ENCODE measurements at regions not wholly inside any gene's neighbourhood (a gene's known extent, or its start where the extent isn't known, plus 50 kb on each side); places are given as distances from the start of the nearest gene placed in this dataset.
A peak's percentile ranks its signal among the peaks of the same experiment; 100 is the strongest.

DNA sequence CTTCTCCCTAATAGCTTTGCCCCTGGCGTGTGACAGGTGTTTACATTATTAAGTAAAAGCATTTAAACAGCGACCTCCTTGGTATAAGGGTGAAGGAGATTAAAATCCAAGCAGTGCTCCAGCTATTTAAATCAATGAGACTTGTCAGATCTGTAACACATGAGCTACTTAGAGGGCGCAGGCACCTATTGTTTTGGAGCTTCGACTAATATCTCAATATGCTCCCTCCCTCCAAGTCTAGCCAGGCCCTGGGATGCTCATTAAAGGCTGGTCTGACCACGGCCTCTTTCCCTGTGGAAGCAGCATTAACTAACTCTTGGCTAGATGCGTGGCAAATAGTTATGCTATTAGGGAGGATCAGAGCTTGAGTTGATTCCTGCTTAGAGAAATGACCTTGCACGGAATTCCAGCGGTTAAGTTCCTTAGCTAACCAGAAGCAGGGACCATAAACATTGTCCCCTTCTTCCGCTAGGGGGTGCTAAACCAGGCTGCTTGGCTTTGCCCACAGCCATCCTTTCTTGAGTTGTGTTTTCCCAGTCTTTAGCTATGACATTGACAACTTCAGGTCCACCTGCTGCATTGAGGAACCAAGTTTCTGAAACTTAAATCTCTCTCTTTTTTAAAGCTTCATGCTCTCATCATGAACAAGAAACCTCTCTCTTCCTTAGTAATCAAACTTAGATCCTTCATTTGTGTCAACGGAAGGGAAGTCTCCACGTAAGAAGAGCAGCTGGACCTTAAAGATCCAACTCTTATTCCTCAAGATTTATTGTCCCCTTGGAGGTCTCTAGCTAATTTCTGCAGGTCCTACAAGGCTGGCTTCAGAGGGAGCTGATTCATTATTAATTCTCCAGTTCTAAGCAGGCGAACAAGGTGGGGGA is 80.7 kb upstream of the IGFBP7 start:
- ATAC-seq: peak; percentile 72
- TF ChIP-seq, protein P1, sequence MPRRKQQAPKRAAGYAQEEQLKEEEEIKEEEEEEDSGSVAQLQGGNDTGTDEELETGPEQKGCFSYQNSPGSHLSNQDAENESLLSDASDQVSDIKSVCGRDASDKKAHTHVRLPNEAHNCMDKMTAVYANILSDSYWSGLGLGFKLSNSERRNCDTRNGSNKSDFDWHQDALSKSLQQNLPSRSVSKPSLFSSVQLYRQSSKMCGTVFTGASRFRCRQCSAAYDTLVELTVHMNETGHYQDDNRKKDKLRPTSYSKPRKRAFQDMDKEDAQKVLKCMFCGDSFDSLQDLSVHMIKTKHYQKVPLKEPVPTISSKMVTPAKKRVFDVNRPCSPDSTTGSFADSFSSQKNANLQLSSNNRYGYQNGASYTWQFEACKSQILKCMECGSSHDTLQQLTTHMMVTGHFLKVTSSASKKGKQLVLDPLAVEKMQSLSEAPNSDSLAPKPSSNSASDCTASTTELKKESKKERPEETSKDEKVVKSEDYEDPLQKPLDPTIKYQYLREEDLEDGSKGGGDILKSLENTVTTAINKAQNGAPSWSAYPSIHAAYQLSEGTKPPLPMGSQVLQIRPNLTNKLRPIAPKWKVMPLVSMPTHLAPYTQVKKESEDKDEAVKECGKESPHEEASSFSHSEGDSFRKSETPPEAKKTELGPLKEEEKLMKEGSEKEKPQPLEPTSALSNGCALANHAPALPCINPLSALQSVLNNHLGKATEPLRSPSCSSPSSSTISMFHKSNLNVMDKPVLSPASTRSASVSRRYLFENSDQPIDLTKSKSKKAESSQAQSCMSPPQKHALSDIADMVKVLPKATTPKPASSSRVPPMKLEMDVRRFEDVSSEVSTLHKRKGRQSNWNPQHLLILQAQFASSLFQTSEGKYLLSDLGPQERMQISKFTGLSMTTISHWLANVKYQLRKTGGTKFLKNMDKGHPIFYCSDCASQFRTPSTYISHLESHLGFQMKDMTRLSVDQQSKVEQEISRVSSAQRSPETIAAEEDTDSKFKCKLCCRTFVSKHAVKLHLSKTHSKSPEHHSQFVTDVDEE (CRISPR knock-in tag; IDR thresholded peaks at IDR 0.05): no peak
- TF ChIP-seq, protein P2, sequence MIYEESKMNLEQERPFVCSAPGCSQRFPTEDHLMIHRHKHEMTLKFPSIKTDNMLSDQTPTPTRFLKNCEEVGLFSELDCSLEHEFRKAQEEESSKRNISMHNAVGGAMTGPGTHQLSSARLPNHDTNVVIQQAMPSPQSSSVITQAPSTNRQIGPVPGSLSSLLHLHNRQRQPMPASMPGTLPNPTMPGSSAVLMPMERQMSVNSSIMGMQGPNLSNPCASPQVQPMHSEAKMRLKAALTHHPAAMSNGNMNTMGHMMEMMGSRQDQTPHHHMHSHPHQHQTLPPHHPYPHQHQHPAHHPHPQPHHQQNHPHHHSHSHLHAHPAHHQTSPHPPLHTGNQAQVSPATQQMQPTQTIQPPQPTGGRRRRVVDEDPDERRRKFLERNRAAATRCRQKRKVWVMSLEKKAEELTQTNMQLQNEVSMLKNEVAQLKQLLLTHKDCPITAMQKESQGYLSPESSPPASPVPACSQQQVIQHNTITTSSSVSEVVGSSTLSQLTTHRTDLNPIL (CRISPR knock-in tag; IDR thresholded peaks at IDR 0.05; ENCODE audit: low read depth): no peak
- TF ChIP-seq, protein P3, sequence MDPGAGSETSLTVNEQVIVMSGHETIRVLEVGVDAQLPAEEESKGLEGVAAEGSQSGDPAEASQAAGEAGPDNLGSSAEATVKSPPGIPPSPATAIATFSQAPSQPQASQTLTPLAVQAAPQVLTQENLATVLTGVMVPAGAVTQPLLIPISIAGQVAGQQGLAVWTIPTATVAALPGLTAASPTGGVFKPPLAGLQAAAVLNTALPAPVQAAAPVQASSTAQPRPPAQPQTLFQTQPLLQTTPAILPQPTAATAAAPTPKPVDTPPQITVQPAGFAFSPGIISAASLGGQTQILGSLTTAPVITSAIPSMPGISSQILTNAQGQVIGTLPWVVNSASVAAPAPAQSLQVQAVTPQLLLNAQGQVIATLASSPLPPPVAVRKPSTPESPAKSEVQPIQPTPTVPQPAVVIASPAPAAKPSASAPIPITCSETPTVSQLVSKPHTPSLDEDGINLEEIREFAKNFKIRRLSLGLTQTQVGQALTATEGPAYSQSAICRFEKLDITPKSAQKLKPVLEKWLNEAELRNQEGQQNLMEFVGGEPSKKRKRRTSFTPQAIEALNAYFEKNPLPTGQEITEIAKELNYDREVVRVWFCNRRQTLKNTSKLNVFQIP (CRISPR knock-in tag; IDR thresholded peaks at IDR 0.05; ENCODE audit: borderline replicate concordance, low read depth): no peak
- no peak for TF ChIP-seq ZNF565 (CRISPR knock-in tag; conservative IDR thresholded peaks at IDR 0.05; ENCODE audit: low read depth)
- TF ChIP-seq CSDC2 (CRISPR knock-in tag; IDR thresholded peaks at IDR 0.05): no peak
- TF ChIP-seq TOX (CRISPR knock-in tag; IDR thresholded peaks at IDR 0.05; ENCODE audit: borderline replicate concordance): no peak
- no peak for TF ChIP-seq SNAI2 (CRISPR knock-in tag; IDR thresholded peaks at IDR 0.05)
- TF ChIP-seq, protein P4, sequence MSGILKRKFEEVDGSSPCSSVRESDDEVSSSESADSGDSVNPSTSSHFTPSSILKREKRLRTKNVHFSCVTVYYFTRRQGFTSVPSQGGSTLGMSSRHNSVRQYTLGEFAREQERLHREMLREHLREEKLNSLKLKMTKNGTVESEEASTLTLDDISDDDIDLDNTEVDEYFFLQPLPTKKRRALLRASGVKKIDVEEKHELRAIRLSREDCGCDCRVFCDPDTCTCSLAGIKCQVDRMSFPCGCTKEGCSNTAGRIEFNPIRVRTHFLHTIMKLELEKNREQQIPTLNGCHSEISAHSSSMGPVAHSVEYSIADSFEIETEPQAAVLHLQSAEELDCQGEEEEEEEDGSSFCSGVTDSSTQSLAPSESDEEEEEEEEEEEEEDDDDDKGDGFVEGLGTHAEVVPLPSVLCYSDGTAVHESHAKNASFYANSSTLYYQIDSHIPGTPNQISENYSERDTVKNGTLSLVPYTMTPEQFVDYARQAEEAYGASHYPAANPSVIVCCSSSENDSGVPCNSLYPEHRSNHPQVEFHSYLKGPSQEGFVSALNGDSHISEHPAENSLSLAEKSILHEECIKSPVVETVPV (CRISPR knock-in tag; IDR thresholded peaks at IDR 0.05): no peak
- no peak for TF ChIP-seq TCF4 (CRISPR knock-in tag; IDR thresholded peaks at IDR 0.05; ENCODE audit: borderline replicate concordance)
- no peak for TF ChIP-seq ZFP3 (CRISPR knock-in tag; IDR thresholded peaks at IDR 0.05)
- no peak for TF ChIP-seq BACH2 (CRISPR knock-in tag; IDR thresholded peaks at IDR 0.05; ENCODE audit: borderline replicate concordance)
- TF ChIP-seq ESRRG (CRISPR knock-in tag; IDR thresholded peaks at IDR 0.05): no peak
- no peak for TF ChIP-seq RARB (CRISPR knock-in tag; IDR thresholded peaks at IDR 0.05)
- no peak for TF ChIP-seq PPARA (CRISPR knock-in tag; IDR thresholded peaks at IDR 0.05; ENCODE audit: borderline replicate concordance)
- no peak for TF ChIP-seq OSR1 (CRISPR knock-in tag; IDR thresholded peaks at IDR 0.05)
- no peak for TF ChIP-seq ZNF8 (CRISPR knock-in tag; IDR thresholded peaks at IDR 0.05)
- TF ChIP-seq ZNF70 (CRISPR knock-in tag; IDR thresholded peaks at IDR 0.05): no peak

DNA sequence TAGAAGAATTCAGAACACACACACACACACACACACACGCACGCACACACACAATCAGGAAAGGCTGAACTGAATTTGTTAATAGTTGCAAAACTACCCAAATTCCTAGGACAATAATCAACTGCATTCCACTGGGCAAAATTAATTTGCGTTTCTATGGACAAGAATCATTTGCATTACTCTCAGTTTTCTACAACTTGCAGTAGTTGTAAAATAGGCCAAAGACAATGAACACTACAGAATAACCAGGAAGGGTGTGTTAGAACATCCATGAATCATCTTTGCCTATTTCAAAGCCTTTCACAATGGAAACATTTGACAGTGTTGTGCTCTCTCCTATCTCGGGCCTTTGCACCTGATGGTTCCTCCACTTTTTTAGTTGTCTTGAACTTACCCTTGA is 77.1 kb upstream of the IGFBP7 start:
- ATAC-seq: no peak
- TF ChIP-seq ZFP3 (CRISPR knock-in tag; IDR thresholded peaks at IDR 0.05): no peak
- TF ChIP-seq ARNTL (CRISPR knock-in tag; IDR thresholded peaks at IDR 0.05; ENCODE audit: borderline replicate concordance, low read depth): no peak
- no peak for TF ChIP-seq OSR1 (CRISPR knock-in tag; IDR thresholded peaks at IDR 0.05)
- TF ChIP-seq, protein P4 (CRISPR knock-in tag; IDR thresholded peaks at IDR 0.05): no peak
- TF ChIP-seq, protein P3 (CRISPR knock-in tag; IDR thresholded peaks at IDR 0.05; ENCODE audit: borderline replicate concordance, low read depth): no peak
- no peak for TF ChIP-seq TOX (CRISPR knock-in tag; IDR thresholded peaks at IDR 0.05; ENCODE audit: borderline replicate concordance)
- TF ChIP-seq, protein P1 (CRISPR knock-in tag; IDR thresholded peaks at IDR 0.05): no peak
- TF ChIP-seq SNAI2 (CRISPR knock-in tag; IDR thresholded peaks at IDR 0.05): no peak
- no peak for TF ChIP-seq ZNF565 (CRISPR knock-in tag; conservative IDR thresholded peaks at IDR 0.05; ENCODE audit: low read depth)
- TF ChIP-seq GLIS3 (CRISPR knock-in tag; IDR thresholded peaks at IDR 0.05): no peak
- TF ChIP-seq, protein P5, sequence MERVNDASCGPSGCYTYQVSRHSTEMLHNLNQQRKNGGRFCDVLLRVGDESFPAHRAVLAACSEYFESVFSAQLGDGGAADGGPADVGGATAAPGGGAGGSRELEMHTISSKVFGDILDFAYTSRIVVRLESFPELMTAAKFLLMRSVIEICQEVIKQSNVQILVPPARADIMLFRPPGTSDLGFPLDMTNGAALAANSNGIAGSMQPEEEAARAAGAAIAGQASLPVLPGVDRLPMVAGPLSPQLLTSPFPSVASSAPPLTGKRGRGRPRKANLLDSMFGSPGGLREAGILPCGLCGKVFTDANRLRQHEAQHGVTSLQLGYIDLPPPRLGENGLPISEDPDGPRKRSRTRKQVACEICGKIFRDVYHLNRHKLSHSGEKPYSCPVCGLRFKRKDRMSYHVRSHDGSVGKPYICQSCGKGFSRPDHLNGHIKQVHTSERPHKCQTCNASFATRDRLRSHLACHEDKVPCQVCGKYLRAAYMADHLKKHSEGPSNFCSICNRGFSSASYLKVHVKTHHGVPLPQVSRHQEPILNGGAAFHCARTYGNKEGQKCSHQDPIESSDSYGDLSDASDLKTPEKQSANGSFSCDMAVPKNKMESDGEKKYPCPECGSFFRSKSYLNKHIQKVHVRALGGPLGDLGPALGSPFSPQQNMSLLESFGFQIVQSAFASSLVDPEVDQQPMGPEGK (CRISPR knock-in tag; IDR thresholded peaks at IDR 0.05; ENCODE audit: borderline replicate concordance): no peak
- TF ChIP-seq PPARA (CRISPR knock-in tag; IDR thresholded peaks at IDR 0.05; ENCODE audit: borderline replicate concordance): no peak
- TF ChIP-seq RARB (CRISPR knock-in tag; IDR thresholded peaks at IDR 0.05): no peak

All from SK-N-SH treated with all-trans-retinoic acid at 6 μM for 48 hours (cell line).